ENCODE measurements at regions not wholly inside any gene's neighbourhood (a gene's known extent, or its start where the extent isn't known, plus 50 kb on each side); places are given as distances from the start of the nearest gene placed in this dataset.

DNA sequence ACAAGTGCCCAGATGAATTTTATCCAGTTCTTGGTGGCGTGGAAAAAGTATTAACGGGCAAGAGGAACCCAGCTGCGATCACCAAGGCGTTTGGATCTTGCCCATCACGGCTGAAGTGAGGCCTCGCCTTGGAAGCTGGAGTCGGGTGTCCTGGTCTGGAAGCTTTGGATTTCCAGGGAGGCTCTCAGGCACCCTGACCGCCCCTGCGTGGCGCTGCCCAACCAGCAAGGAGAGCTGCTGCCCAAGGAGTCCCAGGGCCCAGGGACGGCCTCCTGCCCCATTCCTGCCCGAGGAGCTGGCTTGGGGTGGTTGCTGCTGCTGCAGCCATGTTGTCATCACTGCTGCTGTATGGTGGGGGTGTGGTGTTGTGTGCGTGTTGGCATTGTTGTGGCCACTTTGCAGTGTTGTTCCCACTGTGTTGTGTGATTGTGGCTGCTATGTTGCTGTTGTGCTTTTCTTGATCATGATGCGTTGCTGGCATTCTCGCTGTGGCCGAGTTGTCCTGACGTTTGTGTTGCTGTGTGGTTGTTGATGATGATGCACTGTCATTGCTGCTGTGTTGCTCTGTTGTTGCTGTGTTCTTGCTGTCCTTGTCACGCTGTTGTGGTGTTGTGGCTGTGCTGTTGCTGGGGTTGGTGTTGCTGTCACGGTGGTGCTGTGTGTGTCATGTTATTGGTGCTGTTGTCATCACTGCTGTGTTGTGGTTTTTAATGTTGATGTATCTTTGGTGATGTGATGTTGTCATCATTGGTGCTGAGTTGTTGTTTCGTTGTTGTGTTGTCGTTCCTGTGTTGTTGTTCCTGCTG is 318.8 kb downstream of the C16orf95 start:
- DNase-seq (ENCODE audit: low spot score) = no peak

DNA sequence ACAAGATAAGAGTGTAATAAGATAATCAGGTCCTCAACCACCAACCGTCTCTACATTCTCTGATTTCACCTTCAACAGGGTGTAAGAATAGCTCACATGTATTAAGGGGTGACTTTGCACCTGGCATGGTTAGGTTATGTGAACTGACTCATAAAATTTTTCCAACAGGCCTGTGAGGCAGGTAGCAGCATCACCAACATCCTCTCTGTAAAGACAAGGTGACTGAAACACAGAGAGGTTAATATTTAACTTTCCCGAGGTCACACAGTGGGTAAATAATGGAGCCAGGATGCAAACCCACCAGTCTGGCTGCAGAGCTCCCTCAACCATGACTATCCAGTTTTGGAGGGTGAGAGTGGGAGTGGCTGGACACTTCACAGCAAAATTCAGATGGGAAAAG is 317.2 kb downstream of the C16orf95 start:
- DNase-seq (ENCODE audit: low spot score) = no peak

DNA sequence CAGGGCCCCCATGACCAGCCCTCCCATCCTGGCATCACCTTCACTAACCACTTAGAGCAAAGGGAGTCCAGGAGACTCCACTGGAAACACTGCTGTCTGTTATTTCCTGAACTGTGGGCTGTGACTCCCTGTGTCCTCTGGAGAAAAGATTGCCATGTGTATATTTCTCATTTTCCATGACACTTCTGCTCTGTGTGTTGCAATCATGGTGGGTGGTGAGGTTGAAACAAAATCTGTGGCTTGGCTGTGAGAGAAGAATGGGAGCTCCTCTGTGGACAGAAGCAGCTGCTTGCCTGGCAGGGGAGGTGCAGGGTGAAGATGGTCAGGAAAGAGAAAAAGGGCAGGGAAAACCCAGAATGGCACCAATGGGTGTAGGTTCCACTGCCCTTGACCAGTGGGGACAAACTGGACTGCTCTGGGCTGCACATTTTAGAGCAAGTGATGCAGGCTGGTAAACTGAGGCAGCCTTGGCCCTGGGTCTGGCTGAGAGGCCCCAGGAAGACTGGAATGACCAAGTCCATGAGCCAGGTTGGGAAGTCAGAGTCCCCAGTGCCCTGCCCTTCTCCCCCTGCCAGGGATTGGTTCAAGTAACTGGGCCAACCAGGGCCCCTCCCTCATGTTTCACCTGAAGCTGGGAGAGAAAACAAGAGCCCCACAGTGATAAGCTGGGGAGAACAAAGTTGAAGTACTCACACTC is 314.3 kb downstream of the C16orf95 start:
- DNase-seq (ENCODE audit: low spot score) = no peak

DNA sequence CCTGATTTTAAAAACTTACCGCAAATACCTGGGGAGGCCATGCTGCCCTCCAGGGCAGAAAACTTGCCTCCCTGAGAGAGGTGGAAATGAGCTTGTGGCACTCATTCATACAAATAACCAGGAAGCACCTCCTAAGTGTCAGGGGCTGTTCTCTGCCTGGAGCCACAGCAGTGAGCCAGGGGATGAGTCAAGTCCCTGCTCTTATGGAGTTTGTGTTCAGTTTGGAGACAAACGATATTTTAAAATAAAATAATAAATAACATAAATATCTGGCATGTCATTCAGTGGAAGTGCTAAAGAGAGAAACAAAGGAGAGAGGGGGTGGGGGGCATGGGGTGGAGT is 313.8 kb downstream of the C16orf95 start:
- no peak for DNase-seq (ENCODE audit: low spot score)

DNA sequence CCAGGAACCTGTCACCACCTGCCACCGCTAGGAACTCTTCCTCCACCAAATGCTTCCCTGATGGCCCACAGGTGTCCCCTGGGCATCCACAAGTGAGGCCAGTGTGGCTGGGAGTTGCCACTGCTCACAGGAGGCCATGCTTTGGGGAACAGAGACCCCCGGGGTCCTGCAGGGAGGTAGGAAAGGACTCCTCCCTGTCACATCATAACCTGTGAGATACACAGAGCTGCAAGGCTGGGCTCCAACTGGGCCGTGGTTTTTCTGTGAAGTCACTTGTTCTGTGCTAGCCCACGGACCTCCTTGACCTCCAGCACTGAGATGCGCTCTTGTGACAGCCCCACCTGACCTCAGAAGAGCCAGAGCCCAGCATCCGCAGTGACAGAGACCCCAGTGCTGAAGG is 311.2 kb downstream of the C16orf95 start:
- no peak for DNase-seq (ENCODE audit: low spot score)

DNA sequence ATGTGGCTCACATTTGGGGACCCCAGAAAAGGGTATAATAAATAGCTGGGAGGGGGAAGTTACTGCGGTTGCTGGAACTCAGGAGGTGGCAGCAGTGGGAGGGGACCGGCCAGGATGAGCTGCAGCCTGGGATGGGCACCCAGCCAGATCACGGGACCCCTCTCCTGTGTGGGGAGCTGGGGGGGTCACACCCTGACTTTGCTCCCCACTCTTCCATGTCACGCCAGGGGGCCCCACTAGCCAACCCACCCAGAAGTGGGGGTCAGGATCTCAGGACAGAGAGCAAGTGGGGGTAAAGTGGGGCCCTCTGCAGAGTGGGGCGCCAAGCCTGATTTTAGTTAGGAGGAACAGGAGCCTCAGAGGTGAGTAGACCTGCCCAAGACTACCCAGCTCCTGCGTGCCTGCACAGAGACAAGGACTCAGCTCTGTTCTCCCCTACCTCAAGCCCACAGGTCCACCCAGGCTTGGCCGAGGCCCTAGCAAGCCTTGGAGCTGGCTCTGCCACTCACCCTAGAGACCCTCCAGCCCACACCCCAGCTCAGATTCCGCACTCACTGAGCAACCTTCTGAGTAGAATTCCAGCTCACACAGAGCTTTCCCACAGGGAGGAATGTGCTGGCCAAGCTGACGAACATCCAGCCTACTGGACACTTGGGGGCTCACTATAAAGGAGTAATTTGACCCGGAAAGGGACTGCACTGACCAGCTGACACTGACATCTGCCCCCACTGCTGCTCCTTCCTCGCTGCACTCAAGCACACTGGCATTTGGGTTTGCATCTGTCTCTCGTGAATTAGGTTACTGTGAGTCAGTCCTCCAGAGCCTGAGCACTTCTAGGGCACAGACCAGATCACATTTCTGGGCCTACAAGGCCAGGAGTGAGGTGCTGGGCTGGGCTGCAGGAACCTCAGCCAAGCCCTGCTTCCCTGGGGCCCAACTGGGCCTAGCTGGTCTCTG is 310.1 kb downstream of the C16orf95 start:
- no peak for DNase-seq (ENCODE audit: low spot score)

DNA sequence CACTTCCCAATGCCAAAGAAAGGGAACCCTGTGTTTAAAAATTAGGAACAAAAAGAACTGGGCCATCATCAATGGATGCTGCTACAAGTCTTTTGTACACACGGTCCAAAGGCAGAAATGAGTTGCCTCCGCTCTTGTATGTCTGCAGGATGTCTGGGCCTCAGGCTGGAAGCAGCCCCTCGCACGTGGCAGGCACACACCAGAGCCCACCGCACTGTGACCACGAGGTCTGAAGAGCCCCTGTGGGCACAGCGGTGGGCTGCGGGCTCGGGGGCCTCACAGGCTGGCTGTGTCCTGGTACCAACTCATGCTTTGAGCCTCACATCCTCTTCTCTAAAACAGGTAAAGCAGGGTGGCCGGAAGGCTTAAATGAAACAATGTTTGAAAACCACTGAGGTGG is 309.3 kb downstream of the C16orf95 start:
- no peak for DNase-seq (ENCODE audit: low spot score)

DNA sequence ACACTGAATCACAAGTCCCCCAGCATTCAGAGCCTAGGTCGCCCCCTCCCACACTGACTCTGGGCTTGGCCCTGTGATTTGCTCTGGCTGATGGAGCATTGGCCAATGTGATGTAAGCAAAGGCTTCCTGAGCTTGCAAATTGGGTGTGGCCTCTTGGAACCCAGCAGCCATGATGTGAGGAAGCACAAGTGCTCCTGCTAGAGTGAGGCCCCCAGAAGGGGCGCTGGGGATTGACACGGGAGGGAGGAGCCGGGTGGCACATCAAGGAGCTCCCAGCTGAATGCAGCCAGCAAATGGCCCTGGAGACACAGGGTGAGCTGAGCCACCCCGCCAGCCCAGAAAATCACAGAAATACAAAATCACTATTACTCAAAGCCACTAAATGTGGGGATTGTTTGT is 308.5 kb downstream of the C16orf95 start:
- no peak for DNase-seq (ENCODE audit: low spot score)

DNA sequence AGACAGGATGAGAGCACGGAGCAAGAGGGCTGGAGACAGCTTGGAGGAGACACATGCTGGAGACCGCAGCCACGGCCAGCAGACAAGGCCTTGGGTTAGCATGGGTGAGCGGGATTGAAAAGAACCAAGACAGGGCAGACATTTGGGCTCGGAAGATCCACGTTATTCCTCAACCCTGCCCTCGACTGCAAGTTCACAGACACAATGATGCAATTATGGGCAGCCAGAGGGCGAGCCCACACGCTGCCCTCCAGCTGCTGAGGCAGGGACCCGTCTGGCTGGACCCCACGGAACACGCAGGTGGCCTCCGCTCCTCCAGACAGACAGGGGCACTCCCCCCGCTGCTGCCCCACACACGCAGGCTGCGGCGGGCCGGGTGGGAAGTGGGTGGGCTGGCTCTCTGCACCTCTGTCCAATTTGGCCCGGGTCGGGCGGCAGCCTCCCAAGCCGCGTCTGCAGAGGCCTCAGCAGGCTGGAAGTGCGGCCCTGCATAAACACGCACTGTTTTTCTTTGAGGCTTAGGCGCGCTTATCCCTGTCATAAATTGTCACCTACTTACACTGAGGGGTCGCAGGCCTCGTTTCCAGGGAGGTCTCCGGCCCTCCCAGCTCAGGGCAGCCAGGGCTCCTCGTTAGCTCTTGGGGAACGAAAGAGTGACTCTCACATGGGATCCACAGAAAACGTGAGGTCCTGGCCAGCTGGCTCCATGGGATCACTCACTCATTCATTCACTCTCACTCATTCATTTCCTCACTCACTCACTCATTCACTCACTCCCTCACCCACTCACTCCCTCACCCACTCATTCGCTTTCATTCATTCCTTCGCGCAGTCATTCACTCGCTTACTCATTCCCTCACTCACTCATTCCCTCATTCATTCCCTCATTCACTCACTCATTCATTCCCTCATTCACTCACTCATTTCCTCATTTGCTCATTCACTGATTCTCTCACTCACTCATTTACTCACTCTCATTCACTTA is 303.9 kb downstream of the C16orf95 start:
- DNase-seq (ENCODE audit: low spot score) = no peak

DNA sequence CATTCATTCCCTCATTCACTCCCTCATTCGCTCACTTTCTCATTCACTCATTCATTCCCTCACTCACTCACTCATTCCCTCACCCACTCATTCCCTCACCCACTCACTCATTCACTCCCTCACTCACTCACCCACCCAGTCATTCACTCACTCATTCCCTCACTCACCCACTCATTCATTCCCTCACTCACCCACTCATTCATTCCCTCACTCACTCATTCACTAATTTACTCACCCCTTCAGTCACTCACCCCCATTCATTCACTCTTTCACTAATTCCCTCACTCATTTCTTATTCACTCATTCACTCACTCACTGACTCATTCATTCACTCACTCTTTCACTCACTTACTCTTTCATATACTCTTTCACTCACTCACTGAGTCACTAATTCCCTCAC is 303.1 kb downstream of the C16orf95 start:
- no peak for DNase-seq (ENCODE audit: low spot score)

DNA sequence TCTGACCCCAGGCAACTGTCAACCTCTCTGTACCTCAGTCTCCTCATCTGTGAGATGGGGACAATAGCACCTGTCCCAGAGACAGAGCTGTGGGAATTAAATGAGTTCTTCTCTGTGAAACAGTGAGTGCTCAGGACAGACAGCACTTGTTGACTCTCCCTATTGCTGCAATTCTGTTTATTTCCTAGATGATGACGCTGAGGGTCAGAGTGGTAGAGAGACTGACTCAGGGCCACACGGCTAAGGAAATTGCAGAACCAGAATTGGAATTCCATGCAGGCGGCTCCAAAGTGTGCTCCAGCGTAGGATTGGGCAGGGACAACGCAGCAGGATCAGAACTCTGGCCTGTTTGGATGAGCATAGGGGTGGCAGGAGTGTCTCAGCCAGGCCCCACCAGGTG is 302.2 kb downstream of the C16orf95 start:
- no peak for DNase-seq (ENCODE audit: low spot score)

DNA sequence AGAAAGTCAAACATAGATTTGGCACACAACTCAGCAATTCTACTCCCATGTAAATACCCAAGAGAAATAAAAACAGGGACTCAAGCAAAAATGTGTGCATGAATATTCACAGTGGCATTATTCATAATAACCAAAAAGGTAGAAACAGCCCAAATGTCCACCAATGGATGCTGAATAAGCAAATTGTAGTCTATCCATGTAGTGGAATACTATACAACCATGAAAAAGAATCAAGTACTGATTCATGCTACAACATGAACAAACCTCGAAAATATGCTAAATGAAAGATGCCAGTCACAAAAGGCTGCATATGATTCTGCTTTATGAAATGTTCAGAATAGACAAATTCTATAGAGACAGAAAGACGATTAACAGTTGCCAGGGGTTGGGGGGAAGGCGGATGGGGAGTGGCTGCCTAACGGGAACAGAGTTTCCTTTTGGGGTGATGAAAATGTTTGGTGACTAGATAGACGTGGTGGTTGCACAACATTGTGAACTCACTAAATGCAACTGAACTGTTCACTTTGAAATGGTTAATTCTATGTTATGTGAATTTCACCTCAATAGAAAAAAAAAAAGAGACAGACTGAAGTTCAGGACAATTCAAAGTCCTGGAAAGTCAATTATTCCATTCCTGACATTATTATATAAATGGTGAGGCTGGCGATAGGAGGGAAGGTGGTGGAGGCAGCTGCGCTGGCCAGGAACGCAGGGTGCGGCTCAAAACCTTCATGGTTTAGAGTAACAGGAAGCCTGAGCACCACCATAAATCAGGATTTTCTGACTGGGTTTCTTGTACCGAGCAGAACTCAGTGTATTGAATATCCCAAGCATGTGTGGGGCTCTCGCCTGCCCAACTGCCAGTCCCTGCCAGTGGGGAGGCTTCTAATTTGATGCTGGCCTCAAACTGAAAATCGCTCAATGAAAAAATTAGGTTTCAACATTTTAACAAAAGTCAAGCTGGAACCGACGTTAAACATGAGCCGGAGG is 300.9 kb downstream of the C16orf95 start:
- no peak for DNase-seq (ENCODE audit: low spot score)

DNA sequence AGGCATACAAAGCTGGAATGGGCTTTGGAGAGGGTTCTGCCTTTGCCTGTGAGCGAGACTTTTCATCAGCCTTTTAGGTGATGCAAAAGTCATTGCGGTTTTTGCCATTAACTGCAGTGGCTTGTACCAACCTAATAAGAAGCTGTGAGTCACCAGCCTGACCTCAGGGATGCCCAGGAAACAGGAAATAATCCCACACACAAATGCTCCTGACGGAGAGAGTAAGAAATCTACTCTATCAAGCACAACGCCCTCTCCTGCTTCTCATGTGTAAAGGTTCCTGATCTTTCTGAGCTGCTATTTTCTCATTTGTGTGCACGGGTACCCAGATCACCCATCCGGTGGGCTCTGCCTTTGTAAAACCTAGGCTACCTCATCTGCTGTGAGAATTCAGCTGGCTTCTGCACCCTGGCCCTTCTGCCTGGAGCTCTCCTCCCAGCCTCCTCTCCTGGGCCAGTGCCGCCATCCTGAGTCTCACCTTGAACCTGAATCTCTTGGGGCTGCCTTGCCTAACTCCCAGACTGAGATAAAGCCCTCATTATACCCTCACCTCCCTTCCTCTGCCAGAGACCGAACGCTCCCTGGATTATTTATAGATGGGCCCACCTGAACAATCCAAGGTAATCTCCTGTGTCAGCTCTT is 299.7 kb downstream of the C16orf95 start:
- DNase-seq (ENCODE audit: low spot score) = no peak

DNA sequence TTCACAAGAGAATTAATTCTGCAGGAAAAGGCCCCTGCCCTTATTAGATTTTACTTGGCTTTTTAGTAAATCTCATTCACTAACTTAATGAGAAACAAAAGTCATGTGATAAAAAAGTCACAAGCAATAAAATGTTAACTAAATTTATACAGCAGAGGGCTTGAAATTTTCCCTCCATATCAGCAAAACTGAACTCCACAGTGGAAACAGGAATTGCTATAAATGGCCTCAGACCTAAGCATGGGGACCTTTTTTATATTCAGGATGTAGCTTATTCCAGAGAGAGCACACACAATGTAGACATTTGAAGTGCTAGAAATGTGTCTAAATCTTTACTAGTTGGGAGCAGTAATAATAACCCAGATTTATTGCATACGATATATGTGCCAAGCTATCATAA is 291.5 kb downstream of the C16orf95 start:
- no peak for DNase-seq (ENCODE audit: low spot score)

DNA sequence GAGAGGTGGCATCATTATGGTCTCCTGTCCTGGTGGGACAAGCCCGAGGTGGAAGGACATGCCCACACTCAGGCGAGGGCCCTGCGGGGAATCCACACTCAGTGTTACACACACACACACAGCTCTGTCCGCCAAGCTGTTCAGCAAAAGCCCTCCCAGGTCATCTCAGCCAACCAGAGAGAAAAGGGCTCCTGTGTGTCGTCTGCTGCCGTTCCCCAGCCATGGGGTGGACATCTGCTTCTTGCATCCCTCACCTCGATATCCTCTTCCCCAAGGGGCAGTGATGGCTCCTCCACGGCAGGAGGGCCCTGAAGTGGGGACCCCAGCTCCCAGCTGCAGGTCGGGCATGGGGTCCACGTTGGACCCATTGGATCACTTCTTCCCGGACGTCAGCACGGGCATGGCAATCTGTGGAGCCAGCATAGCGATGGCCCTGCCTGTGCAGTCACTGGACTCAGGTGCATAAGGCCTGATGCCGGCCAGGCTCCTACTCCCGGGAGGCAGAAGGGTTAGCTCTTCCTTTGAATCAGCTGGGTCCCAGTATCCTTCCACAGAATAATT is 290.1 kb downstream of the C16orf95 start:
- DNase-seq (ENCODE audit: low spot score) = no peak

DNA sequence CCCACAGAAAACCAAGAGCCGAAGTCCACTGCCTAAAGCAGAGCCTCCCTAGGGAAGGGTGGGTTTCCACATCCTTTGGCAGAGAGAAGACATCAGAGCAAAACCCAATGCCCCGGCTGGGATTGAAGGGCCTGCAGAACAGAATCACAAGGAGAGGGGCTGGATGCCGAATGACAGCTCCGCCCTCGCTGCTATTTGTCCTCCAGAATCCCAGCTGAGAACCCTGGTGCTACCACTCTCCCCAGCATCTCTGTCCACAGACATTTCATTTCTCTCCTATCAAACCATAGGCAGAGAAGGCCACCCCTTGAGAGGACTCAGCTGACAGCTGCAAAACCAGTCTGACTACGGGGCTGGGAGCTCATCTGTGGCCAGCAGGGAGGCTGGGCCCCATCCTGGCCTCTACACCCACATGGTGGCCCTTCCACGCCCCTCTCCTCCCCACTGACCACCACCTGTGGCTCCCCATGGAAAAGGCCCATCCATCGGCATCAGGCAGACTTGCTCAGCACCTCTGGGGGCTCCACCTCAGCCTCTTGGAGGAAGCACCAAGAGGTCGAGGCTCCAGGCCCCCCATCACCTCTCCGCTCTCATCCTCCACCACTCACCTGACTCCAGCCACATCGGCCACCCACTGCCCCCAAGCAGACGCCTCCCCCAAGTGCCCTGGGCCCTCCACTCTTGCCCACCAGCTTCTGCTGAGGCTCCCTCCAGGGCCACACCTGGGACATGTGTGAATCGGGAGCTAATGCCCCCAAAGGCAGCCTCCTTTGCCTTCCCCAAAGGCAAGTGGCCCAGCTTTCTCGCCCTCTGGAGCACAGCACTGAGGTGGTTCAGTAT is 288.5 kb downstream of the C16orf95 start:
- no peak for DNase-seq (ENCODE audit: low spot score)

DNA sequence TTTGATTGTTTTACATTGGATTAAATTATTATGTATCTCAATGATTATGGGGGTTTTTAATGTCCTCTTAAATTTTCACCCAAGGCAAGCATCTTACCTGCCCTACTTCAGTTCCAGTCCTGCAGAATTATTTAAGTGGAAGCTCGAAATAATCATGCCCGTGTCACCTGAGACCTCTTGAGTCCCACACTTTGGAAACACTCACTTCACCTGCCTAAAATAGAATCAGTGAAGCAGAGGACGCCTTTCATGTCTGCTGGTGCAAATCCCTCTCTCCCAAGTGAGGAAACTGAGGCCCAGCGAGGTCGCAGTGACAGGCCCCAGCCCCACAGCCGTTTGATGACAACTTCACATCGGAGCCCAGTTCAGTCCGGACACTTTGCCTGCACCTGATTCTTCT is 284.6 kb downstream of the C16orf95 start:
- DNase-seq (ENCODE audit: low spot score) = no peak

DNA sequence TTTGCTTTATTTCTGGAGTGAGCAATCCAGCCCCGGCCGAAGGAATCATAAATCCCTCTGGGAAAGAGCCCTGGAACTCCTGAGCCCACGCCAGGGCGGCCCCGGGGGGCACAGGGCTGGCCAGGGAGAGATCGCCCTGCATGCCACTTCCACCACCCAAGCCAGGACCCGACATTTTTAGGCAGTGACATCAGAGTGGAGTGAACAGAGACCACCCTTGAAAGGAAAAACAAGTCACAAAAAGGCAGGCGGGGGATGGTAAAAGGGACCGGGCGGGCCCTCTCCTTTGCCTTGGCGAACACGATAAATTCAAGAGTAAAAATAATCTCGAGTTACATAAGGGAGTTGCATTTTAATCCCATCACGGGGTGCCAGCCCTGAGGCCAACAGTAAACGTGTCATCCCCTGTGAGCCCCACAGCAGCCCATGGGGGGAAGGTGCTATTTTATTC is 284.1 kb downstream of the C16orf95 start:
- no peak for DNase-seq (ENCODE audit: low spot score)

Measured in D341Med (cell line).